Right ventricle myocardium inferior (tissue), 1 donor: ENCODE measurements at regions not wholly inside any gene's neighbourhood (a gene's known extent, or its start where the extent isn't known, plus 50 kb on each side); places are given as distances from the start of the nearest gene placed in this dataset.

Experiments
- ATAC-seq: fragments of 200-7000 bp; cut with Tn5 transposase; one replicate; pipeline ENCODE4 v1.9.1; 2020; ENCODE audit warnings: mild to moderate bottlenecking, moderate library complexity
- DNase-seq: peaks from one replicate; pipeline ENCODE4 v3.0.0; 2021; ENCODE audit errors: missing footprints
- intact Hi-C: fragments of 100-400 bp; cut with DNase I; formaldehyde crosslinking; loops from one replicate; pipeline ENCODE4 v1.11.0; 2022
- donor health status: DM: no; HTN: yes; CAD: no; lungs with severe emphysema.

DNA sequence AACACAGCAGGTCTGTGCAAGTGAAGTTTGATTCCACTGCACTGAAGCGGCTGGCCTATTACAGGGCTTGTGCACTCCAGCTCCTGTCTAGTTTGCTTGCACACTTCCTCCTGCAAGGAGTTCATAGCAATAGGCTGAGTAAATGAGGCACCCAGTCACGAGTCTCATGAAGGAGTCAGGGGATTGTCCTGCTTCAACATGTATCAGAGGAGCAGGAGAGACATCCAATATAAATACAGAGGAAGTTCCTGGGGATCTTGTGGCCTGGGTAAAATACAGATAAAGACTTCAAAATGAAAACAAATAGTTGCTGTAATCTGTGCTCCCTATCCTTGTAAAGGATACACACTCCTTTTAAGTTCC lies 259.9 kb downstream of the SLITRK1 start:
- intact Hi-C loops: no loop called here
- no peak for ATAC-seq
- DNase-seq: no peak

DNA sequence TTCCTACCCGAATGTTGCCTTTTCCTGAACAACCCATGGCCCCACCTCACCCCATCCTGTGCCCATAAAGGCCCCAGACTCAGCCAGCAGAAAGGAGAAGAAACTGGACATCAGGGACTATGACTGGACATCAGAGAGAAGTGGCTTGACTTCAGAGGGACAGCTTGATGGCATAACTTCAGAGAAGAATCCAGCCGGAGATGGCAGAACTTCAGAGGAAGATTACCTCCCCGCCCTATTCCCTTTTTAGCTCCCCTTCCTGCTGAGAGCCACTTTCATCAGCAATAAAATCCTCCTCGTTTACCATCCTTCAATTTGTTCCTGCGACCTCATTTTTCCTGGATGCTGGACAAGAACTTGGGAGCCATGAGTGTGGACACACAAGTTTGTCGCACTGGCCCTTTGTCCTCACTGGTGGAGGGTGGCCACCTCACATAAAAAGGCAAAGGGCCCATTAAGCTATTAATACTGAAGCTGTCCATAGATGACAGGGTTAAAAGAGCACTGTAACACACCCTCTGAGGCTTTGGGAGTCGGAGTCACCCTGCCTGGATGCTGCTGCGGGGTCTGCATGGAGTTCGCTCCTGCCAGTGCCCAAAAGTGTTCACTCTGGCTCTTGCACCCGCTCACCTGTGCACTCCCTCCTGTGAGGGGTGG lies 260.4 kb downstream of the SLITRK1 start:
- ATAC-seq (no peak), DNase-seq (no peak)
- intact Hi-C loops: no loop called here

DNA sequence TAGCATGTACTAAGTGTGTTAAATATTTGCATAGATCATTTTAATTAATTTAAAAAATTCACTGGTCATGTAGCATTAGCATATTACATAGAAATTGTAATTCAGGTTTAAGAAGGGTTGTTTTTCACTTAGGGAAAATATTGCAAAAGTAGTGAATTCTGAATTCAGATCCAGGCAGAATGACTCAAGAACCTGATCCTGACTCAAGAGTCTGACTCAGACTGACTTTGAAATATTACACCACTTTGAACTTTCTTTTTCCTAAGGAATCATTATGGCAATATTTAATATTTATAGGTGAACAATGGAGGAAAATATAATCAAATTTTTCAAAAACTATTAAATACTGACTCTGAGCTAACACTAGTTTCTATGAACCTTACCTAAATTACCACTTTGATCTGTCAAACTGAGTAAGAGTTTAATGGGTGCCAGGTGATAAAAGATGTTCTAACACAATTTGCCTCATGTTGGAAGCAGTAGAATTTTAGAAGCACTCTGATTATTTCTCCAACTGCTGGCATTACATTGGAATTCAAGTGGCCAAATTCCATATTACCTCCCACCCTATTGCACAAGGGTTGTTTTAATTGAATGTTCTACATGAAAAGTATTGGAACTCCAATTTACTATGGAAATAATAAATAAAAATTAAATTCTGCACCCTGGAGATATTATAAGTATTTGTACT lies 261.6 kb downstream of the SLITRK1 start:
- DNase-seq (no peak), ATAC-seq (no peak)
- intact Hi-C loops: no loop called here

DNA sequence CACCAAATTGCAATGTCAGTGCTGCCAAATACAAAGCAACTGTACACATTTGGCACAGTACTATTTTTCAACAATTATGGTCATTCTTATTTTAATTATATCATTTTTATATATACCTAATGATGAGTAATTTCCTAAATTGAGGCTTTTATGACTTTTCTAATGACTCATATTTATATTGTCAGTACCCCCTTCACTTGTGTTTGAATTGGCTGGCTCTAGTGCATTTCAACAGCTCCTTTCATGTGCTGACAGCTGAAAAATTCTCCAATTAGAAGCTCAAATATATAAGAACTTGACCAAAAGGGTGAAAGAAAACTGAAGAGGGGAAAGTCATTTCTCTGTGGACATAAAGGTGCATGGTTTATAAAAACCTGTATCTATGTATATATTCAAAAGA lies 263.3 kb downstream of the SLITRK1 start:
- ATAC-seq: no peak
- no peak for DNase-seq
- intact Hi-C loops: no loop called here

- no peak for DNase-seq
- intact Hi-C loops: no loop called here
- no peak for ATAC-seq
These were observed 268.8 kb downstream of the SLITRK1 start for GRCh38 chr13:83613524-83613923.

GRCh38 chr13:83601539-83601938 lies 280.7 kb downstream of the SLITRK1 start:
- ATAC-seq: no peak
- intact Hi-C loops: no loop called here
- DNase-seq: no peak

- ATAC-seq: no peak
- DNase-seq: no peak
- intact Hi-C loops: no loop called here
These were observed 290.2 kb downstream of the SLITRK1 start for GRCh38 chr13:83592095-83592494.

GRCh38 chr13:83589814-83590213 lies 292.5 kb downstream of the SLITRK1 start:
- intact Hi-C loops: no loop called here
- ATAC-seq (no peak), DNase-seq (no peak)

DNA sequence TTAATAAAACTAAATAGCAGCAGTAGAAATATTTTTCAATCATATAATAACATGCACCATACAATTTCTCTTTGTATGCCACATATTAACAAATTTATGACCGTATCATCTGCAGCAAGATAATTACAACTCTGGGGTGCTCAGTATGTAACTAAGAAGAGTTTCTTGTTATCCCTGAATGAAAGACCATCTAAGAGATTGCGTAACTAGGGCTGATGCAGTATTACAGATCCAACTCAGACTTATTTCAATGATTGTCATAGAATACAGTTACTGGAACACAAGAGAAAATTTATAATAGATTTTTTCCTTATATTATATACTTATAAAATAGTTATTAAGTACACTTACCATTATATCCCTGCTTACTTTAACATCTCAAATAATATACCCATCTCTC lies 305.1 kb downstream of the SLITRK1 start:
- DNase-seq: no peak
- intact Hi-C loops: no loop called here
- ATAC-seq: no peak

- intact Hi-C loops: no loop called here
- DNase-seq: no peak
These were observed 314.3 kb downstream of the SLITRK1 start for GRCh38 chr13:83568019-83568418.

GRCh38 chr13:83563499-83563898 lies 318.8 kb downstream of the SLITRK1 start:
- DNase-seq (no peak), ATAC-seq (no peak)
- intact Hi-C loops: no loop called here

More at GRCh38 chr13:83568019-83568418, 314.3 kb downstream of the SLITRK1 start:
- ATAC-seq: no peak

DNA sequence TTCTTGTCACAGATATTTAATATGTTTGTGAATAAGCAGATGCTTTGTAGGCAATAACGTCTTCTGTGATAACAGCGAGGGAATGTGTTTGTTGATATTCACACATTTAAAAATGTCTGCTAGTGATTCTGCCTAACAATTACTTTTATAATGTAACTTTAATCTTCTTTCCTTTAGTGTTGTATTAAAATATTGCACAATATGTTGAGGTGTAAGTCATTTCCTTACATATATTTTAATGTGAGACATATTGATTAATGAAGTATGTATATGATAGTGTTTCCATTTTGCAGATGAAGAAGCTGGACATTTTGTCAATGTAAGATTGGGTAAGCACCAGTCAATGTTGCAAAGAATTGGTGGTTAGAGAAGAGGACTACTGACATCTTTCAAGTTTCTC lies 324.4 kb downstream of the SLITRK1 start:
- no peak for ATAC-seq
- intact Hi-C loops: no loop called here

DNA sequence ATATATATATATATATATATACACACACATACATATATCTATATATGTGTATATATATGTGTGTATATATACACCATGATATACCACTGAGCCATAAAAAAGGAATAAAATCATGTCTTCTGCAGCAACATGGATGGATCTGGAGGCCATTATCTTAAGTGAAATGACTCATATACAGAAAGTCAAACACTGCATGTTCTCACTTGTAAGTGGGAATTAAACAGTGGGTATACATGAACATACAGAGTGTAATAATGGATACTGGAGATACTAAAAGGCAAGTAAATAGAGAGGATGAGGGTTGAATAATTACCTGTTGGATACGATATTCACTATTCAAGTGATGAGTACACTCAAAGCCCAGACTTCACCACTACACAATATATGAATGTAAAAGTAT lies 332.6 kb downstream of the SLITRK1 start:
- no peak for ATAC-seq
- intact Hi-C loops: no loop called here

More for the DNA sequence above, 324.4 kb downstream of the SLITRK1 start:
- DNase-seq: no peak

GRCh38 chr13:83547043-83547442 lies 335.2 kb downstream of the SLITRK1 start:
- DNase-seq: no peak
- intact Hi-C loops: no loop called here
- no peak for ATAC-seq

More for the DNA sequence above, 332.6 kb downstream of the SLITRK1 start:
- DNase-seq: no peak

DNA sequence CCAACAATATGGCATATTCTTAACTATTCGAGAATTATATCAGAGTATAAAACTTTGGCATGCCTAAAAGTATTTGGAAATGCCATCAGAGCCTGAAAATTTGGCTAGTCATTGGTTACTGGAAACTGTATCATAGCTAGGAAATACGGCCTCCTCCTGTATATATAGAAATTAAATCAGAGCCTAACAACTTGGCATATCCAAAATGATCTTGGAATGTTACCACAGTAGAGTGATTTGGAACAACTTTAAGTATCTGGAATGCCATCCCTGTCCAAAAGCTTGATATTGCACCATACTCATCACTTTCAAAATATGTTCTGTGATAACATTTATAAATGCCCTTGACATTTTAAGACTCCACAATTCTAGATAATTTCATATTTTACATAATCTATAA lies 335.8 kb downstream of the SLITRK1 start:
- DNase-seq (no peak), ATAC-seq (no peak)
- intact Hi-C loops: no loop called here

- ATAC-seq (no peak), DNase-seq (no peak)
- intact Hi-C loops: no loop called here
These were observed 343.6 kb downstream of the SLITRK1 start for GRCh38 chr13:83538636-83539035.

DNA sequence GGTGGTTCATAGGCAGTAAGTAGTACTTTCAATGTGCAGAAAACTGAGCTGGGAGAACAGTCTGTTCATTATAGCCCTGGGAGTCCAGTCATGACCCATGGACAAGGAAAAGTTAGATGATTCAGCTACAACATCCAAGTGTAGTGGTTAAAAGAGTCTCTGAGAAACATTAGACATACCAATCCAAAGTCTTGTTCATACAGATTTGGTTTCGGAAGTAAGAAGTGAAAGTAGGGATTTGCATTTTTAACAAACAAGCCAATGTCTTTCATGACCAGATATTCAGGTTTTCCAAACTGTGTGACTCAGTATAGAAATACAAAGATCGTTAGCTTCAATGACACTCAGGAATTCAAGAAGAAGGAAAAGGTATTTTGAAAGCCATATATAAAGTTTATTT lies 345.3 kb downstream of the SLITRK1 start:
- no peak for DNase-seq
- ATAC-seq: no peak
- intact Hi-C loops: no loop called here

DNA sequence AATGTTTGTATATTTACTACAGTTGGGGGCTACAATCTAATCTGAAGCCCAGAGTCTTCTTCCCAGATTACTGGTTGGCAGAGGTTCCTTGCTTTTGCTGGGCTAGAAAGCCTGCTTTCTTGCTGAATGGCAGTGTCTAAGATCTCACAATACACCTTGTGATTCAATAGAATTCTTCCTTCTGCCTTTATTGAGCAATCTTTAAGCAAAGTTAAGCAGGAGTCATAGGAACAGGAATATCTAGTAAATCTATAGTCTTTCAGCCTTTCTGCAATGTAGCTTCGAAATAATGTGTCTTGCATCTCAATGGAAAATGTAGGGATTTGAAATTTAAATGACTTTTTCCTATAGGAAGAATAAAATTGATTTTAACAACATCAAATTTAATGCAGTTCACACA lies 346.1 kb downstream of the SLITRK1 start:
- ATAC-seq (no peak), DNase-seq (no peak)
- intact Hi-C loops: no loop called here

- ATAC-seq (no peak), DNase-seq (no peak)
- intact Hi-C loops: no loop called here
These were observed 349.5 kb downstream of the SLITRK1 start for GRCh38 chr13:83532809-83533208.

DNA sequence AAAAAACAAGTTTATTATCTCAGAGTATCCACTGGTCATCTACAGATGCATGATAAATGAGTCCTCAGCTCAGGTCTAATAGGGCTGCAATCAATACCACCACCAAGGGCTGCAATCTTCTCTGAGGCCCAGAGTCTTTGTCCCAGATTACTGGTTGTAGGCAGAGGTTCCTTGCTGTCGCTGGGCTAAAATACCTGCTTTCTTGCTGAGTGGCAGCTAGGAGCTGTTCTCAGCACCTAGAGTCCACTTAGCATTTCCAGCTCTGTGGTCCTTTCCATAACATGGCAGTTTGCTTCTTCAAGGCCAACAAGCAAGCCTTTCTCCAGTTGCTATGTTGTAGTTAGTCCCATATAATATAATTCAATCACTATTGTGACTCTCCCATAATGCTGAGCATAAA lies 351.3 kb downstream of the SLITRK1 start:
- no peak for ATAC-seq

GRCh38 chr13:83516781-83517180 lies 365.5 kb downstream of the SLITRK1 start:
- DNase-seq (peak; percentile 40), ATAC-seq (no peak)
- intact Hi-C loops: no loop called here

More for the DNA sequence above, 351.3 kb downstream of the SLITRK1 start:
- intact Hi-C loops: no loop called here
- DNase-seq: no peak
